Adrenal gland (tissue), 9 donors: ENCODE measurements at regions not wholly inside any gene's neighbourhood (a gene's known extent, or its start where the extent isn't known, plus 50 kb on each side); places are given as distances from the start of the nearest gene placed in this dataset.
"Not testable (repeated sequence)": the region's sequence is repeated elsewhere in the genome, so short reads cannot be mapped to it uniquely, and the experiment has no call there.

ENCODE experiments used
- DNase-seq, 7 donors: peaks; one replicate each; pipeline ENCODE4 v3.0.0-alpha.2; 2019 to 2020
- H3K27ac ChIP-seq, 5 donors: fragments of 200-600 bp; sonication (generic) in 4 of 5; 1 replicate in 3 of 5; 2 replicates in 2 of 5; pipeline versions ENCODE4 v1.5.1 to v1.8.0; 2016 to 2020; ENCODE audit warnings: mild to moderate bottlenecking in 1 of 5
- H3K27me3 ChIP-seq: fragments of 200-600 bp; 2 replicates; pipeline ENCODE4 v1.8.0; 2021
- H3K36me3 ChIP-seq, 2 donors: fragments of 200-600 bp; replicated peaks in 1 of 2; 1 replicate in 1 of 2; 2 replicates in 1 of 2; pipeline versions ENCODE4 v1.5.1 to v1.8.0; 2018 to 2022
- H3K4me1 ChIP-seq, 2 donors: fragments of 200-600 bp; replicated peaks in 1 of 2; 1 replicate in 1 of 2; 2 replicates in 1 of 2; pipeline versions ENCODE4 v1.5.1 to v1.8.0; 2018 to 2021
- H3K4me3 ChIP-seq, 4 donors: fragments of 200-600 bp; sonication (generic) in 3 of 4; one replicate each; pipeline ENCODE4 v1.5.1; 2016 to 2018
- H3K9me3 ChIP-seq, 3 donors: fragments of 200-600 bp; sonication (generic) in 1 of 3; replicated peaks in 1 of 3; 1 replicate in 2 of 3; 2 replicates in 1 of 3; pipeline versions ENCODE4 v1.5.1 to v1.8.0; 2016 to 2021
- CTCF ChIP-seq, 6 experiments: fragments of 450-650 bp in 4 of 6; fragments of 200-600 bp in 2 of 6; sonication (generic) in 1 of 6; IDR thresholded peaks; 1 replicate in 5 of 6; 2 replicates in 1 of 6; pipeline versions ENCODE4 v1.5.1 to v1.8.0; 2016 to 2021; ENCODE audit warnings: antibody characterized with exemption in 6 of 6, mild to moderate bottlenecking in 2 of 6, moderate library complexity in 1 of 6
- POLR2A ChIP-seq, 2 donors: fragments of 450-650 bp; IDR thresholded peaks; one replicate each; pipeline ENCODE4 v1.6.1; 2017; ENCODE audit warnings: antibody characterized with exemption in 2 of 2, mild to moderate bottlenecking in 2 of 2, moderate library complexity in 1 of 2
- WGBS, 4 donors: extraction: QIAGEN DNeasy Blood & Tissue Kit in 2 of 4; methylation state at CpG; one replicate each; pipeline versions ENCODE4 v1.1.5 to v1.1.7; 2013 to 2017; 5-methylcytosine and 5-hydroxymethylcytosine counted together
- intact Hi-C, 2 donors: fragments of 100-400 bp; cut with DNase I; formaldehyde crosslinking; loops; one replicate each; pipeline versions ENCODE4 v1.14.1 to v1.15.0; 2022 to 2023
- donor health status: healthy with polysubstance abuse.
- donor health status: Bipolar disorder and iron deficiency.
- donor health status: DM: yes; HTN: yes; CAD: no.
- donor health status: DM: no; HTN: no; CAD: no.
- donor health status: DM: no; HTN: no; CAD: no.

GRCh38 chr2:224114428-224114827 lies 75.3 kb upstream of the SERPINE2 start:
- Histone ChIP-seq H3K9me3 (peaks cover 0 to 3% (median 0%) of the 10 kb centered on the region in 3 donors), H3K4me3 (no peak overlapping the region), H3K27ac (no peak overlapping the region), H3K36me3 (no peaks in the 10 kb centered on the region), H3K4me1 (no peaks in the 10 kb centered on the region), H3K27me3 (no peaks in the 10 kb centered on the region)
- DNase-seq = no peak
- TF ChIP-seq CTCF (IDR thresholded peaks at IDR 0.05) (no peak), POLR2A (IDR thresholded peaks at IDR 0.05) (no peak)
- WGBS, 4 donors = 36 to 67% (median 65%) methylated on average over 1 to 2 of the region's 2 CpGs
- intact Hi-C loops = no loop called here

DNA sequence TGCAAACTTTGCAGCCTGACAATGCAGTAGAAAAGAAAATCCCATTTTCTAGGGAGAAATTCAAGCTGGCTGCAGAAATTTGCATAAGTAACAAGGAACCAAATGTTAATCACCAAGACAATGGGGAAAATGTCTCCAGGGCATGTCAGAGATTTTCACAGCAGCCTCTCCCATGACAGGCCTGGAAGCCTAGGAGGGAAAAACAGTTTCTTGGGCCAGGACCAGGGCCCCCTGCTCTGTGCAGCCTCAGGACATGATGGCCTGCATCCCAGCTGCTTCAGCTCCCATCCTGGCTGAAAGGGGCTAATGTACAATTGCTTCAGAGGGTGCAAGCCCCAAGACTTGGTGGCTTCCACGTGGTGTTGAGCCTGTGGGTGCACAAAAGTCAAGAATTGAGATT lies 74.8 kb upstream of the SERPINE2 start:
- not testable (repeated sequence) for H3K4me1 ChIP-seq
- WGBS, 4 donors = 13 to 57% (median 22%) methylated on average over 1 of the region's 1 CpG

GRCh38 chr2:224111576-224111975 lies 72.5 kb upstream of the SERPINE2 start:
- H3K4me1 ChIP-seq = no peaks in the 10 kb centered on the region
- no peaks in the 10 kb centered on the region for H3K36me3 ChIP-seq
- no peak for TF ChIP-seq POLR2A (IDR thresholded peaks at IDR 0.05)
- DNase-seq = no peak
- 86 to 89% (median 87%) methylated on average over 1 to 2 of the region's 2 CpGs for WGBS, 4 donors
- H3K9me3 ChIP-seq = peaks cover 0 to 3% (median 0%) of the 10 kb centered on the region in 3 donors
- no peak overlapping the region for H3K4me3 ChIP-seq
- intact Hi-C loops = no loop called here
- no peak overlapping the region for H3K27ac ChIP-seq
- no peaks in the 10 kb centered on the region for H3K27me3 ChIP-seq

More for the DNA sequence above, 74.8 kb upstream of the SERPINE2 start:
- H3K36me3 ChIP-seq, H3K27ac ChIP-seq, DNase-seq, H3K27me3 ChIP-seq, H3K9me3 ChIP-seq, H3K4me3 ChIP-seq, intact Hi-C loops: not testable (repeated sequence)

GRCh38 chr2:224110811-224111210 lies 71.7 kb upstream of the SERPINE2 start:
- DNase-seq = no peak
- no peaks in the 10 kb centered on the region for H3K4me1 ChIP-seq
- WGBS, 4 donors = 80 to 86% (median 81%) methylated on average over 1 to 6 of the region's 6 CpGs
- intact Hi-C loops = no loop called here
- H3K27ac ChIP-seq = no peak overlapping the region
- no peak for TF ChIP-seq POLR2A (IDR thresholded peaks at IDR 0.05)
- no peak for TF ChIP-seq CTCF (IDR thresholded peaks at IDR 0.05)
- no peaks in the 10 kb centered on the region for H3K27me3 ChIP-seq
- H3K4me3 ChIP-seq = no peak overlapping the region
- H3K9me3 ChIP-seq = peaks cover 0 to 3% (median 0%) of the 10 kb centered on the region in 3 donors
- H3K36me3 ChIP-seq = no peaks in the 10 kb centered on the region

GRCh38 chr2:224109751-224110150 lies 70.7 kb upstream of the SERPINE2 start:
- no peak overlapping the region for H3K4me3 ChIP-seq
- intact Hi-C loops = no loop called here
- H3K4me1 ChIP-seq = no peaks in the 10 kb centered on the region
- TF ChIP-seq POLR2A (IDR thresholded peaks at IDR 0.05) (no peak), CTCF (IDR thresholded peaks at IDR 0.05) (no peak)
- H3K27me3 ChIP-seq = no peaks in the 10 kb centered on the region
- 71 to 85% (median 83%) methylated on average over 6 of the region's 6 CpGs for WGBS, 4 donors
- no peak for DNase-seq
- peaks cover 0 to 3% (median 0%) of the 10 kb centered on the region in 3 donors for H3K9me3 ChIP-seq
- H3K27ac ChIP-seq = no peak overlapping the region
- no peaks in the 10 kb centered on the region for H3K36me3 ChIP-seq
